Stomach (tissue), 4 donors: ENCODE measurements at regions not wholly inside any gene's neighbourhood (a gene's known extent, or its start where the extent isn't known, plus 50 kb on each side); places are given as distances from the start of the nearest gene placed in this dataset.
"Not testable (repeated sequence)": the region's sequence is repeated elsewhere in the genome, so short reads cannot be mapped to it uniquely, and the experiment has no call there.

Source experiments
- EP300 ChIP-seq: sonication (generic); formaldehyde crosslinking; IDR thresholded peaks from one replicate; pipeline ENCODE4 v1.6.1; 2017; ENCODE audit warnings: antibody characterized with exemption
- POLR2A ChIP-seq, 4 donors: fragments of 450-650 bp; IDR thresholded peaks; one replicate each; pipeline ENCODE4 v1.6.1; 2016; ENCODE audit warnings: antibody characterized with exemption in 4 of 4, control low read depth in 2 of 4, mild to moderate bottlenecking in 1 of 4, moderate library complexity in 1 of 4
- POLR2AphosphoS5 ChIP-seq, 3 donors: sonication (generic); formaldehyde crosslinking; IDR thresholded peaks; one replicate each; pipeline ENCODE4 v1.6.1; 2016; ENCODE audit warnings: antibody characterized with exemption in 3 of 3
- TF ChIP-seq, protein P1 (sequence below), 7 experiments: fragments of 450-650 bp in 4 of 7; fragments of 200-600 bp in 3 of 7; sonication (generic) in 3 of 7; IDR thresholded peaks; one replicate each; pipeline ENCODE4 v1.5.1; 2016 to 2019; ENCODE audit warnings: antibody characterized with exemption in 7 of 7, control low read depth in 2 of 7, mild to moderate bottlenecking in 1 of 7

DNA sequence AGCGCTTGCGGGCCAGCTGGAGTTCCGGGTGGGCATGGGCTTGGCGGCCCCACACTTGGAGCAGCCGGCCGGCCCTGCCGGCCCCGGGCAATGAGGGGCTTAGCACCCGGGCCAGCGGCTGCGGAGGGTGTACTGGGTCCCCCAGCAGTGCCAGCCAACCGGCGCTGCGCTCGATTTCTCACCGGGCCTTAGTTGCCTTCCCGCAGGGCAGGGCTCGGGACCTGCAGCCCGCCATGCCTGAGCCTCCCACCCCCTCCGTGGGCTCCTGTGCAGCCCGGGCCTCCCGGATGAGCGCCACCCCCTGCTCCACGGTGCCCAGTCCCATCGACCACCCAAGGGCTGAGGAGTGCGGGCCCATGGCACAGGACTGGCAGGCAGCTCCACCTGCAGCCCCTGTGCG lies 53.4 kb upstream of the AGA start:
- not testable (repeated sequence) for TF ChIP-seq POLR2A (IDR thresholded peaks at IDR 0.05); POLR2AphosphoS5 (IDR thresholded peaks at IDR 0.05); EP300
- TF ChIP-seq, protein P1, sequence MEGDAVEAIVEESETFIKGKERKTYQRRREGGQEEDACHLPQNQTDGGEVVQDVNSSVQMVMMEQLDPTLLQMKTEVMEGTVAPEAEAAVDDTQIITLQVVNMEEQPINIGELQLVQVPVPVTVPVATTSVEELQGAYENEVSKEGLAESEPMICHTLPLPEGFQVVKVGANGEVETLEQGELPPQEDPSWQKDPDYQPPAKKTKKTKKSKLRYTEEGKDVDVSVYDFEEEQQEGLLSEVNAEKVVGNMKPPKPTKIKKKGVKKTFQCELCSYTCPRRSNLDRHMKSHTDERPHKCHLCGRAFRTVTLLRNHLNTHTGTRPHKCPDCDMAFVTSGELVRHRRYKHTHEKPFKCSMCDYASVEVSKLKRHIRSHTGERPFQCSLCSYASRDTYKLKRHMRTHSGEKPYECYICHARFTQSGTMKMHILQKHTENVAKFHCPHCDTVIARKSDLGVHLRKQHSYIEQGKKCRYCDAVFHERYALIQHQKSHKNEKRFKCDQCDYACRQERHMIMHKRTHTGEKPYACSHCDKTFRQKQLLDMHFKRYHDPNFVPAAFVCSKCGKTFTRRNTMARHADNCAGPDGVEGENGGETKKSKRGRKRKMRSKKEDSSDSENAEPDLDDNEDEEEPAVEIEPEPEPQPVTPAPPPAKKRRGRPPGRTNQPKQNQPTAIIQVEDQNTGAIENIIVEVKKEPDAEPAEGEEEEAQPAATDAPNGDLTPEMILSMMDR (IDR thresholded peaks at IDR 0.05): not testable (repeated sequence)
